Esophagus muscularis mucosa (tissue), 4 donors: ENCODE measurements at regions not wholly inside any gene's neighbourhood (a gene's known extent, or its start where the extent isn't known, plus 50 kb on each side); places are given as distances from the start of the nearest gene placed in this dataset.

Source experiments
- DNase-seq: peaks from one replicate; pipeline ENCODE4 v3.0.0-alpha.2; 2017; ENCODE audit errors: extremely low spot score
- H3K27ac ChIP-seq, 4 donors: fragments of 200-600 bp; sonication (generic); replicated peaks in 1 of 4; 1 replicate in 3 of 4; 2 replicates in 1 of 4; pipeline ENCODE4 v1.5.1; 2016 to 2019; ENCODE audit warnings: mild to moderate bottlenecking in 1 of 4
- H3K27me3 ChIP-seq, 4 donors: fragments of 200-600 bp; sonication (generic); one replicate each; pipeline versions ENCODE4 v1.5.1 to v1.6.0; 2016 to 2019
- H3K36me3 ChIP-seq, 4 donors: fragments of 200-600 bp; sonication (generic); one replicate each; pipeline ENCODE4 v1.5.1; 2016 to 2019
- H3K4me1 ChIP-seq, 4 donors: fragments of 200-600 bp; sonication (generic); one replicate each; pipeline ENCODE4 v1.5.1; 2016 to 2019
- H3K4me3 ChIP-seq, 4 donors: fragments of 200-600 bp; sonication (generic); 1 replicate in 2 of 4; 2 replicates in 2 of 4; pipeline ENCODE4 v1.5.1; 2016 to 2019; ENCODE audit warnings: mild to moderate bottlenecking in 4 of 4, moderate library complexity in 1 of 4
- H3K9me3 ChIP-seq, 4 donors: fragments of 200-600 bp; sonication (generic); 1 replicate in 3 of 4; 2 replicates in 1 of 4; pipeline ENCODE4 v1.5.1; 2016 to 2019
- CTCF ChIP-seq, 3 experiments: fragments of 200-600 bp in 2 of 3; fragments of 450-650 bp in 1 of 3; sonication (generic) in 2 of 3; IDR thresholded peaks; one replicate each; pipeline ENCODE4 v1.5.1; 2017 to 2019; ENCODE audit warnings: antibody characterized with exemption in 3 of 3, mild to moderate bottlenecking in 2 of 3, moderate library complexity in 1 of 3
- EP300 ChIP-seq: sonication (generic); formaldehyde crosslinking; IDR thresholded peaks from one replicate; pipeline ENCODE4 v1.6.1; 2017; ENCODE audit warnings: antibody characterized with exemption
- POLR2A ChIP-seq: fragments of 450-650 bp; IDR thresholded peaks from one replicate; pipeline ENCODE4 v1.6.1; 2017; ENCODE audit warnings: antibody characterized with exemption, moderate library complexity, mild to moderate bottlenecking, low read depth
- POLR2AphosphoS5 ChIP-seq, 2 donors: sonication (generic); formaldehyde crosslinking; IDR thresholded peaks; one replicate each; pipeline ENCODE4 v1.6.1; 2017; ENCODE audit warnings: antibody characterized with exemption in 2 of 2
- whole genome bisulfite sequencing: methylation state at CpG from one replicate; pipeline ENCODE4 v1.1.5; 2018; 5-methylcytosine and 5-hydroxymethylcytosine counted together
- intact Hi-C: fragments of 100-400 bp; cut with DNase I; formaldehyde crosslinking; loops from one replicate; pipeline ENCODE4 v1.15.1; 2023

- no peaks in the 10 kb centered on the region for H3K27me3 ChIP-seq
- H3K9me3 ChIP-seq = no peaks in the 10 kb centered on the region
- DNase-seq = no peak
- intact Hi-C loops = no loop called here
- no peaks in the 10 kb centered on the region for H3K36me3 ChIP-seq
- H3K4me3 ChIP-seq = no peak overlapping the region
- no peaks in the 10 kb centered on the region for H3K4me1 ChIP-seq
- WGBS = 93% methylated on average over 6 of the region's 6 CpGs
- H3K27ac ChIP-seq = no peak overlapping the region
- TF ChIP-seq CTCF (IDR thresholded peaks at IDR 0.05) (no peak), POLR2AphosphoS5 (IDR thresholded peaks at IDR 0.05) (no peak), POLR2A (no peak), EP300 (no peak)
Measured at GRCh38 chr5:107805166-107805565, 134.4 kb upstream of the EFNA5 start.

DNA sequence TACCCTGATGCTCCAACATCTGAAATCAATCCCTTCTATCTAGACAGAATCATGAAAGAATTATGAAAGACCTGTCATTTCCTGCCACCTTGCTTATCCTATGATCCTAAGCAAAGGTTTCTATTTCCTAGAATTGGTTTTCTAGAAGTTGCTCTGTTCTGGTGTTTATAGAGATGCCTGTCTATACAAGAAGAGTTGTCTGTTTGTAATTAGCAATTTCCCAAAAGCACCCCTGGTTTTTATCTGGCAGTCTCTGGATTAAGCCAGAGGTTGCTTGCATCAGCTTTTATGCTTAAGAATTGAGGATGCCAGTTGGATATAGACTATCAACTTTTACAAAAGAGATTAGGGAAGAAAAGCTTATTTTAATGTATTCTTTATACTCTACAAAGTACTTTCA lies 133.0 kb upstream of the EFNA5 start:
- Histone ChIP-seq H3K27me3 (no peaks in the 10 kb centered on the region), H3K4me1 (no peaks in the 10 kb centered on the region), H3K4me3 (no peak overlapping the region), H3K27ac (no peak overlapping the region), H3K36me3 (no peaks in the 10 kb centered on the region), H3K9me3 (no peaks in the 10 kb centered on the region)
- no peak for DNase-seq
- intact Hi-C loops = no loop called here
- TF ChIP-seq EP300 (no peak), CTCF (IDR thresholded peaks at IDR 0.05) (no peak), POLR2A (no peak), POLR2AphosphoS5 (IDR thresholded peaks at IDR 0.05) (no peak)

DNA sequence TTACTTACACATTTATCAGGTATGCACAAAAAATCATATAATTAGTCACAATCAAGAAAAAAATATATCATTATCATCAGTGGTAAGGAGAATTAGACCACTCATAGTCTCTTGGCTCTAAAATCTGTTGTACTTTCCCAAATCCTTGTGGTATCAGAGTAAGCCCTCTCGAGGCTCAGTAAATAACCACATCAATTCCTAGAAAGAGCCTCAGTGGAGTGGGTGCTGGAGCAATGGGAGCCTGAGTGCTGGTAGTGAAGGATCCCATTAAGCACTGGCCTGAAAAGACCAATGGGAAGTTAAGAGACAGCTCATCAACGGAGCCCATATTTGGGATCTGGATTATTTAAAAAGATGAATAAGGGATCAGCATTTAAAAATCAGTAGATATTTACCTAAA lies 130.3 kb upstream of the EFNA5 start:
- TF ChIP-seq POLR2AphosphoS5 (IDR thresholded peaks at IDR 0.05) = no peak
- TF ChIP-seq POLR2A = no peak
- TF ChIP-seq EP300 = no peak
- no peak for TF ChIP-seq CTCF (IDR thresholded peaks at IDR 0.05)
- intact Hi-C loops = no loop called here
- H3K36me3 ChIP-seq = no peaks in the 10 kb centered on the region
- H3K4me1 ChIP-seq = no peaks in the 10 kb centered on the region
- WGBS = 94% methylated on average over 2 of the region's 2 CpGs
- no peaks in the 10 kb centered on the region for H3K27me3 ChIP-seq
- H3K4me3 ChIP-seq = no peak overlapping the region
- H3K9me3 ChIP-seq = no peaks in the 10 kb centered on the region
- no peak overlapping the region for H3K27ac ChIP-seq
- DNase-seq = no peak

- 91% methylated on average over 6 of the region's 7 CpGs for WGBS
- Histone ChIP-seq H3K27me3 (no peaks in the 10 kb centered on the region), H3K9me3 (no peaks in the 10 kb centered on the region), H3K4me3 (no peak overlapping the region), H3K4me1 (no peaks in the 10 kb centered on the region), H3K36me3 (no peaks in the 10 kb centered on the region), H3K27ac (no peak overlapping the region)
- DNase-seq = no peak
- TF ChIP-seq EP300 (no peak), CTCF (IDR thresholded peaks at IDR 0.05) (no peak), POLR2A (no peak), POLR2AphosphoS5 (IDR thresholded peaks at IDR 0.05) (no peak)
- intact Hi-C loops = no loop called here
Measured at GRCh38 chr5:107799306-107799705, 128.6 kb upstream of the EFNA5 start.

DNA sequence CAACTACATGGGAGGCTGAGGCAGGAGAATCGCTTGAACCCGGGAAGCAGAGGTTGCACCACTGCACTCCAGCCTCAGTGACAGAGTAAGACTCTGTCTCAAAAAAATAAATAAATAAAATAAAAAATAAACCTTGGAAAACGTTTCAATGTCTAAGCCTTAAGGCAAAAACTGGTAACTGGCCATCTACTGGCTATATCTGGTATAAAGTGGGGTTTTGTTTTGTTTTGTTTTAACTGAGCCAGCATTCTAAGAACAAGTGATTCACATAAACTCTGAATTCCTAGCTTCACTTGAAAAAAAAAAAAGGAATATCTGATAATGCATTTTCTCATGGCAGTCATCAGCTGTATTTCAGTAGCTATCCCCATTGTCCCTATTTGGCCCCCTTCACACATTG lies 126.1 kb upstream of the EFNA5 start:
- DNase-seq = no peak
- intact Hi-C loops = no loop called here
- H3K4me1 ChIP-seq = no peaks in the 10 kb centered on the region
- H3K4me3 ChIP-seq = no peak overlapping the region
- no peaks in the 10 kb centered on the region for H3K27me3 ChIP-seq
- 81% methylated on average over 3 of the region's 3 CpGs for WGBS
- TF ChIP-seq POLR2AphosphoS5 (IDR thresholded peaks at IDR 0.05) (no peak), CTCF (IDR thresholded peaks at IDR 0.05) (no peak), POLR2A (no peak), EP300 (no peak)
- no peaks in the 10 kb centered on the region for H3K36me3 ChIP-seq
- no peak overlapping the region for H3K27ac ChIP-seq
- H3K9me3 ChIP-seq = no peaks in the 10 kb centered on the region
